ENCODE measurements at regions not wholly inside any gene's neighbourhood (a gene's known extent, or its start where the extent isn't known, plus 50 kb on each side); places are given as distances from the start of the nearest gene placed in this dataset.

- TF ChIP-seq EZH2 (IDR thresholded peaks at IDR 0.05; ENCODE audit: borderline replicate concordance, low read depth, low read length, poor library complexity, severe bottlenecking) (no peak), CTCF (conservative IDR thresholded peaks at IDR 0.05; ENCODE audit: low read depth, low read length) (no peak)
Observed at GRCh38 chr3:194933465-194933864, 247.8 kb downstream of the FAM43A start.

GRCh38 chr3:194935061-194935460 lies 249.4 kb downstream of the FAM43A start:
- Histone ChIP-seq H3K4me3 (ENCODE audit: low read depth, low read length, poor library complexity, severe bottlenecking) (no peak overlapping the region), H3K4me1 (ENCODE audit: insufficient read depth, low read length, poor library complexity, severe bottlenecking) (peaks cover 16% of the 10 kb centered on the region), H3K27me3 (replicated peaks; ENCODE audit: insufficient read depth, low read depth, low read length, poor library complexity) (no peaks in the 10 kb centered on the region), H3K9me3 (ENCODE audit: low read depth, low read length, poor library complexity, severe bottlenecking) (peaks cover 6% of the 10 kb centered on the region), H3K27ac (ENCODE audit: low read depth, low read length, poor library complexity, severe bottlenecking) (no peak overlapping the region), H3K36me3 (ENCODE audit: insufficient read depth, low read length, poor library complexity, severe bottlenecking) (no peaks in the 10 kb centered on the region)
- no peak for TF ChIP-seq CTCF (conservative IDR thresholded peaks at IDR 0.05; ENCODE audit: low read depth, low read length)
- no peak for TF ChIP-seq EZH2 (IDR thresholded peaks at IDR 0.05; ENCODE audit: borderline replicate concordance, low read depth, low read length, poor library complexity, severe bottlenecking)
- ChIA-PET POLR2A (ENCODE audit: low non-redundant PET) (no interaction called here), CTCF (no interaction called here)
- no TSS peak for BruUV-seq (replicated peaks)
- intact Hi-C loops (cut with micrococcal nuclease; ENCODE audit: unreplicated experiment) = no loop called here
- DNase-seq (ENCODE audit: low spot score) = no peak

More at GRCh38 chr3:194933465-194933864, 247.8 kb downstream of the FAM43A start:
- Histone ChIP-seq H3K4me1 (ENCODE audit: insufficient read depth, low read length, poor library complexity, severe bottlenecking) (peaks cover 27% of the 10 kb centered on the region), H3K4me3 (ENCODE audit: low read depth, low read length, poor library complexity, severe bottlenecking) (no peak overlapping the region), H3K9me3 (ENCODE audit: low read depth, low read length, poor library complexity, severe bottlenecking) (peaks cover 6% of the 10 kb centered on the region), H3K27ac (ENCODE audit: low read depth, low read length, poor library complexity, severe bottlenecking) (no peak overlapping the region), H3K27me3 (replicated peaks; ENCODE audit: insufficient read depth, low read depth, low read length, poor library complexity) (no peaks in the 10 kb centered on the region), H3K36me3 (ENCODE audit: insufficient read depth, low read length, poor library complexity, severe bottlenecking) (no peaks in the 10 kb centered on the region)
- intact Hi-C loops (cut with micrococcal nuclease; ENCODE audit: unreplicated experiment) = no loop called here
- CTCF ChIA-PET = no interaction called here
- no TSS peak for BruUV-seq (replicated peaks)
- no peak for DNase-seq (ENCODE audit: low spot score)
- POLR2A ChIA-PET (ENCODE audit: low non-redundant PET) = no interaction called here

- POLR2A ChIA-PET (ENCODE audit: low non-redundant PET) = no interaction called here
Observed at GRCh38 chr3:194935632-194936470, 250.2 kb downstream of the FAM43A start.

More at GRCh38 chr3:194935632-194936470, 250.2 kb downstream of the FAM43A start:
- BruUV-seq (replicated peaks) = no TSS peak
- Histone ChIP-seq H3K9me3 (ENCODE audit: low read depth, low read length, poor library complexity, severe bottlenecking) (peaks cover 6% of the 10 kb centered on the region), H3K36me3 (ENCODE audit: insufficient read depth, low read length, poor library complexity, severe bottlenecking) (no peaks in the 10 kb centered on the region), H3K4me1 (ENCODE audit: insufficient read depth, low read length, poor library complexity, severe bottlenecking) (peaks cover 8% of the 10 kb centered on the region), H3K27me3 (replicated peaks; ENCODE audit: insufficient read depth, low read depth, low read length, poor library complexity) (no peaks in the 10 kb centered on the region), H3K4me3 (ENCODE audit: low read depth, low read length, poor library complexity, severe bottlenecking) (no peak overlapping the region), H3K27ac (ENCODE audit: low read depth, low read length, poor library complexity, severe bottlenecking) (no peak overlapping the region)
- DNase-seq (ENCODE audit: low spot score) = no peak
- TF ChIP-seq CTCF (conservative IDR thresholded peaks at IDR 0.05; ENCODE audit: low read depth, low read length) (no peak), EZH2 (IDR thresholded peaks at IDR 0.05; ENCODE audit: borderline replicate concordance, low read depth, low read length, poor library complexity, severe bottlenecking) (no peak)
- intact Hi-C loops (cut with micrococcal nuclease; ENCODE audit: unreplicated experiment) = no loop called here
- CTCF ChIA-PET = no interaction called here
